HT-29 (cell line): ENCODE measurements at regions not wholly inside any gene's neighbourhood (a gene's known extent, or its start where the extent isn't known, plus 50 kb on each side); places are given as distances from the start of the nearest gene placed in this dataset. TPM values are rescaled to one million over a fixed set of nuclear protein-coding genes. Genes with fewer than 3 reads are reported as not detected.

ENCODE experiments used
- DNase-seq: peaks from one replicate; pipeline ENCODE4 v3.0.0-alpha.2; 2015; ENCODE audit warnings: low spot score
- small RNA-seq: library from RNA; depleted of rRNA; stranded (forward); fragments of <200 nt; gene quantifications from one replicate; pipeline ENCODE3, GENCODE V24; 2014

- no peak for DNase-seq
Observed at GRCh38 chr6:130761286-130761685, 65.9 kb upstream of the SMLR1 start.

DNA sequence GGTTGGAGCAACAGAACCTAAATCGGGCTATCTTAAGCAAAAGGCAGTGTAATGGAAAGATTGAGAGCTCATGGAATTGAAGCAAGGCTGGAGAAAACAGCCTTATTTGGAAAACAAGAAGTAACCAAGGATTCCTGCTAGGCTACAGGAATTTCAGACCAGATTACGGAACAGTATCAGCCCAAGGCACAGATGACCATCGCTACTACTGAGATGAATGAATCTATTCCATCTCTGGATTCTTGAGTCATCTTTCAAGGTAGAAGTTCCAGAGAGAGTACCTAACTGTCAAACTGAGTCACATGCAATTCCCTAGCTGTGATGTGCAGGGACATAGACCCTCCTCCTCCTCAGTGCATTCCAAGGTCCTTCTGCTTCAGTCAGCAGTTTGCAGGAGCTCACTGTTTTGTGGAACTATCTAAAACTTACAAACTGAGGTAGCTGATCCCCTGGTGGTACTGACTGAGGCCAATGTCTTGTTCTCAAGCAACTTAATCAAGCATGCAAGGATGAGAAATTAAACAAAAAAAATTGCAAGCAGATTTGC lies 62.0 kb upstream of the SMLR1 start:
- no peak for DNase-seq

DNA sequence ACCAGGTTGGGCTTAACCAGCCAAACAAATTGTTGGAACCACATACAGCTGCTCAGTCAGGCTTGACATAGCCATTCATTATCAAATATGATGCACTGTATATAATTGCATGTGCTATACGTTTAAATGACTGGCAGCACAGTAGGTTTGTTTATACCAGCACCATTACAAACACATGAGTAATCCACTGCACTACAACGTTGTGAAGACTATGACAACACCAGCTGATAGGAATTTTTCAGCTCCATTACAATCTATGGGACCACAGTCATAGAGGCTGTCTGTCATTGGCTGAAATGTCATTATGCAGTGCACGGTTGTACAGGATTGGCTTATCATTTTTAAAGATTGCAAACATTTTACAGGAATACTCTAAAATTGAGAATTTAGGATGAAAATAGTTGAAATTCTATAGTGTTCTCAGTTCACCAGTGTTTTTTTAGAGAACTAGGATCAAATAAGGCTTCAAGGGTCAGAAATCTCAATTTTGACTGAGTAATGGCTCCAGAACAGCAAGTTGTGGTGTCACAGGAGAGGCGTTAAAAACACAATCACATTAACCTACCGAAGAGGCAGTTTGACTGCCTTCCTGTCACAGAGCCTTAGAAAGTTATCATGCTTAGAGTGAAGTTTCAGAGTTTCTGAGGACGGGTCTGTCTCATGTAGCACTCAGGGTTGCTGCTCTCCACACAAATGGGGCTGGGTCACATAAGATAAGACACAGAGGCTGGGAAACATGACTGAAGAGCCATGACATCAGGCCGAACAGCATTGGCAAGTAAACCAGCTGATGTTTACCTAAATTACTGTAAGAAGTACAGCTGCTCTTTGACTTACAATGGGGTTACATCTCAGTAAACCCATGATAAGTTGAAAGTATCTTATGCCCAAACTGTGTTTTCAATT lies 60.7 kb upstream of the SMLR1 start:
- no peak for DNase-seq

- no peak for DNase-seq
Observed at GRCh38 chr6:130769861-130770260, 57.3 kb upstream of the SMLR1 start.

DNA sequence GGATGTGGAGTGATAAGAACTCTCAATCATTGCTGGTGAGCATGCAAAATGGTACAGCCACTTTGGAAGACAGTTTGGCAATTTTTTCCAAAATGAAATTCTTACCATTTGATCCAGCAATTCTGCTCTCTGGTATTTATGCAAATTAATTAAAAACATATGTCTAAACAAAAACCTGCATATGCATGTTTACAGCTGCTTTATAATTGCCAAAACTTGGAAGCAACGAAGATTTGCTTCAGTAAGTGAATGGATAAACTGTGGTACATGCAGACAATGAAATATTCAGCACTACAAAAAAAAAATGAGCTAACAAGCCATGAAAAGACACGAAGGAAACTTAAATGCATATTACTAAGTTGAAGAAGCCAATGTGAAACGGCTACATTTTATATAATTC lies 55.5 kb upstream of the SMLR1 start:
- no peak for DNase-seq

- DNase-seq, result no peak
Observed at GRCh38 chr6:130773860-130774259, 53.3 kb upstream of the SMLR1 start.

- DNase-seq, result no peak
Observed at GRCh38 chr6:130775411-130776012, 51.7 kb upstream of the SMLR1 start.

DNA sequence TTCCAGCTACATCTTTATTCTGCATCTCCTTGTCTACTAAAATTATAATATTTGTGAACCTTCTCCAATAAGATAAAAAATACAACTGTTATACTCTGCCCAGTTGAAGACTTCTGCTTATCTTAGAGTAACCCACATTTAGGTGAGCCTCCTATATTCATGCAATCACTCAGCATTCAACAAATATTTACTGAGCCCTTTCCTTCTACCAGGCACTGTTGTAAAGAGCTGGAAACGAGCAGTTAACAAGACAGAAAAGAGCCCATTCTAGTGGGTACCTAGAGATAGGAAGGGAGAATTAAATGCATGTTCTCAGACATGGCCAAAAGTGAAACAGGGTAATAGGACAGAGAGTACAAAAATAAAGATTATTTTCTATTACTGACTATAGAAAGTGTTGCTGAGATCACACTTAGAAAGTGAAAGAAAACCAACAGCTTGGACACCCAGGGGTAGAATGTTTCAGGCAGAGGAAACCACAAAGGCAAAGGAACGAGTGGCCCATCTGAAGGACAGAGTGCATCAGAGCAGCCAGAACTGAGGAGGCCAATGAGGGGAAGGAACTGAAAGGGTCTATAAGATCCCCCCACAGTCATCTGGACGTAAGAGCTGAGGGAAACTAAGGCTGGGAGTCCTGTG lies 50.8 kb upstream of the SMLR1 start:
- no peak for DNase-seq

Small RNA genes in the stretch of these regions (small RNA-seq; reads per million reads assigned to genes)
- not detected for gene RF00019
